ENCODE measurements at regions not wholly inside any gene's neighbourhood (a gene's known extent, or its start where the extent isn't known, plus 50 kb on each side); places are given as distances from the start of the nearest gene placed in this dataset.

DNA sequence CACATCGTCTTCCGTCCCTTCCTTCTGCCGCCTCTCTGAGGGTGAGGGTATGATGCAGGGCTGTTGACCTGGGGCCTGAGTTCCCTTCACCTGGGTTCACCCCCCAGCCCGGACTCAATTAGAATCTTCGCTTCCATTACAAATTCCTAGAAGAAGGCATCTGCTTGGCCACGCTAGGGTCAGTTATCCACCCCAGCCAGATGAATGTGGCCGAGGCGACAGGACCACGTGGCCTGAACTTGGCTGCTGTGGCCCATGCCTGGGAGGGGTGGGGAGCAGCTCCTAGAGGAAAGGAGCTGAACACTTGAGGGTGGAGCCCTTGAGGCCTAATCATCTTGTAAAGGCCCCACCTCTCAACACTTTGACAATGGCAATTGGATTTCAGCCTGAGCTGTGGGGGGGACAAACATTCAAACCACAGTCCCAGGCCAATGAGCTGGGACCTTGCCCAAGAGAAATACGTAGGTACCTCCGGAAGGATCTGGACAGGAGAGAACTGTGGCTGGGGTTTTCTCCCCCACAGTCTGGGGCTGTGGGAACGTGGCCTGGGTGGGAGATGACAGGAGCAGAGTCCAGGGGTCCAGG lies 90.6 kb upstream of the ADAMTS2 start:
- Histone ChIP-seq H3K27me3 (peaks cover 44% of the 10 kb centered on the region), H3K36me3 (no peaks in the 10 kb centered on the region), H3K4me3 (ENCODE audit: low read depth, low read length) (no peak overlapping the region), H3K9me3 (peaks cover 11% of the 10 kb centered on the region), H3K4me1 (peaks cover 21% of the 10 kb centered on the region)
- DNase-seq = no peak
- TF ChIP-seq, protein P1, sequence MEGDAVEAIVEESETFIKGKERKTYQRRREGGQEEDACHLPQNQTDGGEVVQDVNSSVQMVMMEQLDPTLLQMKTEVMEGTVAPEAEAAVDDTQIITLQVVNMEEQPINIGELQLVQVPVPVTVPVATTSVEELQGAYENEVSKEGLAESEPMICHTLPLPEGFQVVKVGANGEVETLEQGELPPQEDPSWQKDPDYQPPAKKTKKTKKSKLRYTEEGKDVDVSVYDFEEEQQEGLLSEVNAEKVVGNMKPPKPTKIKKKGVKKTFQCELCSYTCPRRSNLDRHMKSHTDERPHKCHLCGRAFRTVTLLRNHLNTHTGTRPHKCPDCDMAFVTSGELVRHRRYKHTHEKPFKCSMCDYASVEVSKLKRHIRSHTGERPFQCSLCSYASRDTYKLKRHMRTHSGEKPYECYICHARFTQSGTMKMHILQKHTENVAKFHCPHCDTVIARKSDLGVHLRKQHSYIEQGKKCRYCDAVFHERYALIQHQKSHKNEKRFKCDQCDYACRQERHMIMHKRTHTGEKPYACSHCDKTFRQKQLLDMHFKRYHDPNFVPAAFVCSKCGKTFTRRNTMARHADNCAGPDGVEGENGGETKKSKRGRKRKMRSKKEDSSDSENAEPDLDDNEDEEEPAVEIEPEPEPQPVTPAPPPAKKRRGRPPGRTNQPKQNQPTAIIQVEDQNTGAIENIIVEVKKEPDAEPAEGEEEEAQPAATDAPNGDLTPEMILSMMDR (IDR thresholded peaks at IDR 0.05; ENCODE audit: low read depth, low read length) = no peak

- H3K27me3 ChIP-seq = peaks cover 45% of the 10 kb centered on the region
- H3K36me3 ChIP-seq = no peaks in the 10 kb centered on the region
- TF ChIP-seq, protein P1 (IDR thresholded peaks at IDR 0.05; ENCODE audit: low read depth, low read length) = no peak
- peaks cover 21% of the 10 kb centered on the region for H3K4me1 ChIP-seq
- no peak for DNase-seq
- H3K4me3 ChIP-seq (ENCODE audit: low read depth, low read length) = no peak overlapping the region
- H3K9me3 ChIP-seq = peaks cover 11% of the 10 kb centered on the region
Observed at GRCh38 chr5:179435181-179435580, 89.9 kb upstream of the ADAMTS2 start.

GRCh38 chr5:179432547-179432946 lies 87.3 kb upstream of the ADAMTS2 start:
- H3K9me3 ChIP-seq = no peaks in the 10 kb centered on the region; the same call in none of the 2 replicates
- TF ChIP-seq, protein P1 (IDR thresholded peaks at IDR 0.05; ENCODE audit: low read depth, low read length) = 0 out of 2 replicates have a peak, but pooled peaks have one; percentile 2
- H3K27me3 ChIP-seq = peaks cover 21% of the 10 kb centered on the region
- H3K36me3 ChIP-seq = no peaks in the 10 kb centered on the region
- DNase-seq = peak; percentile 7
- no peak overlapping the region for H3K4me3 ChIP-seq (ENCODE audit: low read depth, low read length)
- H3K4me1 ChIP-seq = peaks cover 11% of the 10 kb centered on the region

- peaks cover 6% of the 10 kb centered on the region for H3K4me1 ChIP-seq
- H3K36me3 ChIP-seq = no peaks in the 10 kb centered on the region
- no peak overlapping the region for H3K4me3 ChIP-seq (ENCODE audit: low read depth, low read length)
- TF ChIP-seq, protein P1 (IDR thresholded peaks at IDR 0.05; ENCODE audit: low read depth, low read length) = no peak
- H3K27me3 ChIP-seq = peaks cover 15% of the 10 kb centered on the region
- DNase-seq = no peak
- no peaks in the 10 kb centered on the region; the same call in none of the 2 replicates for H3K9me3 ChIP-seq
Observed at GRCh38 chr5:179431221-179431824, 86.1 kb upstream of the ADAMTS2 start.

- H3K4me1 ChIP-seq = no peaks in the 10 kb centered on the region
Observed at GRCh38 chr5:179430193-179431175, 85.2 kb upstream of the ADAMTS2 start.

More at GRCh38 chr5:179430193-179431175, 85.2 kb upstream of the ADAMTS2 start:
- TF ChIP-seq, protein P1 (IDR thresholded peaks at IDR 0.05; ENCODE audit: low read depth, low read length) = no peak
- H3K36me3 ChIP-seq = no peaks in the 10 kb centered on the region
- no peak for DNase-seq
- no peak overlapping the region for H3K4me3 ChIP-seq (ENCODE audit: low read depth, low read length)
- no peaks in the 10 kb centered on the region; the same call in none of the 2 replicates for H3K9me3 ChIP-seq
- peaks cover 15% of the 10 kb centered on the region for H3K27me3 ChIP-seq
